T-cell (primary cell): ENCODE measurements at regions not wholly inside any gene's neighbourhood (a gene's known extent, or its start where the extent isn't known, plus 50 kb on each side); places are given as distances from the start of the nearest gene placed in this dataset.
"Not testable (repeated sequence)": the region's sequence is repeated elsewhere in the genome, so short reads cannot be mapped to it uniquely, and the experiment has no call there.

Source experiments
- ATAC-seq, 4 experiments: fragments of 200-7000 bp in 3 of 4; fragments of 150-1000 bp in 1 of 4; cut with Tn5 transposase; replicated peaks in 1 of 4; 1 replicate in 3 of 4; 2 replicates in 1 of 4; pipeline ENCODE4 v1.10.0; 2021; ENCODE audit warnings: moderate library complexity in 3 of 4, mild to moderate bottlenecking in 2 of 4, moderate number of reproducible peaks in 1 of 4
- CTCF ChIA-PET, 2 donors: fragments of 300-600 bp; sonication (Branson Sonifier 250); formaldehyde crosslinking; loops; one replicate each; lab custom pipeline; 2022; ENCODE audit warnings: antibody characterized with exemption in 2 of 2; lab: Charles Lee
- POLR2A ChIA-PET, 2 donors: fragments of 300-600 bp; sonication (Branson Sonifier 250); formaldehyde crosslinking; loops; one replicate each; lab custom pipeline; 2022; ENCODE audit warnings: antibody characterized with exemption in 2 of 2; lab: Charles Lee
- DNase-seq, 35 experiments: peaks; one replicate each; pipeline versions ENCODE4 v3.0.0 to v3.0.0-alpha.2; 2013 to 2023
- H3K27ac ChIP-seq: one replicate; pipeline ENCODE4 v1.5.1; 2013; ENCODE audit warnings: low read length
- H3K27me3 ChIP-seq, 2 experiments: replicated peaks in 1 of 2; 1 replicate in 1 of 2; 2 replicates in 1 of 2; pipeline versions ENCODE4 v1.6.1 to v1.7.0; 2013; ENCODE audit warnings: low read length in 1 of 2, mixed read lengths in 1 of 2; ENCODE audit not compliant: control insufficient read depth in 2 of 2, insufficient read depth in 2 of 2; ENCODE audit errors: extremely low read depth in 1 of 2
- H3K36me3 ChIP-seq, 2 donors: 1 replicate in 1 of 2; 2 replicates in 1 of 2; pipeline versions ENCODE4 v1.6.1 to v1.7.0; 2013; ENCODE audit warnings: low read length in 1 of 2; ENCODE audit not compliant: control insufficient read depth in 2 of 2, insufficient read depth in 1 of 2; ENCODE audit errors: extremely low read depth in 1 of 2
- H3K4me1 ChIP-seq, 2 experiments: 1 replicate in 1 of 2; 2 replicates in 1 of 2; pipeline versions ENCODE4 v1.6.1 to v1.7.0; 2013; ENCODE audit warnings: low read length in 2 of 2, mixed read lengths in 1 of 2; ENCODE audit not compliant: insufficient read depth in 2 of 2, control insufficient read depth in 1 of 2; ENCODE audit errors: extremely low read depth in 1 of 2
- H3K4me3 ChIP-seq, 2 donors: 1 replicate in 1 of 2; 2 replicates in 1 of 2; pipeline versions ENCODE4 v1.5.1 to v1.7.0; 2013; ENCODE audit warnings: mild to moderate bottlenecking in 2 of 2, low read length in 1 of 2, moderate library complexity in 1 of 2; ENCODE audit not compliant: control insufficient read depth in 1 of 2; ENCODE audit errors: extremely low read depth in 1 of 2
- H3K9me3 ChIP-seq: 2 replicates; pipeline ENCODE4 v1.7.0; 2013
- H3K27ac Mint-ChIP-seq, 2 donors: one replicate each; pipeline ENCODE4 v1.8.0; 2020 to 2021; ENCODE audit warnings: mild to moderate bottlenecking in 2 of 2, mixed read lengths in 2 of 2
- H3K27me3 Mint-ChIP-seq, 2 donors: one replicate each; pipeline ENCODE4 v1.8.0; 2021 to 2022; ENCODE audit warnings: mixed read lengths in 2 of 2
- H3K36me3 Mint-ChIP-seq: one replicate; pipeline ENCODE4 v1.8.0; 2021; ENCODE audit warnings: mixed read lengths
- H3K4me1 Mint-ChIP-seq, 3 donors: one replicate each; pipeline ENCODE4 v1.8.0; 2020 to 2022; ENCODE audit warnings: mixed read lengths in 3 of 3, mild to moderate bottlenecking in 1 of 3
- H3K4me3 Mint-ChIP-seq, 3 donors: one replicate each; pipeline ENCODE4 v1.8.0; 2020 to 2022; ENCODE audit warnings: mild to moderate bottlenecking in 3 of 3, mixed read lengths in 3 of 3, moderate library complexity in 3 of 3
- H3K9me3 Mint-ChIP-seq, 3 donors: one replicate each; pipeline ENCODE4 v1.8.0; 2020 to 2022; ENCODE audit warnings: mixed read lengths in 3 of 3
- WGBS: methylation state at CpG from one replicate; pipeline ENCODE4 v1.1.5; 2013; ENCODE audit warnings: missing lambda C conversion rate; ENCODE audit not compliant: insufficient coverage; 5-methylcytosine and 5-hydroxymethylcytosine counted together

DNA sequence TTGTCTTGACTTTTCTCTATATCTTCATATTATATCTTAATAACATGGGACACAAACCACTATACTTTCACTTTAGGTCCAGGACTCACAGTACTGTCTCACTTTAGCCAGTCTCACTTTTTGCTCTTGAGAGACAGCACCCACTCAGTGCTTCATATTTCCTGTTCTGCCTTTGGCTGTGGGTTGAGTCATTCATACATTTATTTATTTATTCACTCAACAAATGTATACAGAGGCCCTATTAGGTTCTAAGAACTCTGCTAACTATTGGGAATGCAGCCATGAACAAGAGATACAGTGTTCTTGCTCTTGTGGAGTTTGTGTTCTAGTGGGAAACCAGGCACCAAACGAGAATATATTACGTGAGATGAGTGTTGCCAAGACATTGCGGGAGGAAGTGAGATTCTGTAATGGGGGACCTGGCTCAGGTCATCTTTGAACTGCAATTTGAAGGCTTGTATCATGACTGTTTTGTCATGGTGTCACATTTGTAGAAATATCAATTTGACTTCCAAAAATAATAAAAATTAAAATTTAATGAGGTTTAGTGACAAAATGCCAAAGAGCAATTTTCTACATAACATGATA is 190.1 kb downstream of the SDHAF3 start:
- no peak for ATAC-seq
- POLR2A ChIA-PET, result no interaction called here
- Mint-ChIP-seq H3K9me3 (peaks cover 3 to 12% (median 8%) of the 10 kb centered on the region in 3 donors), H3K36me3 (no peaks in the 10 kb centered on the region), H3K4me1 (no peaks in the 10 kb centered on the region), H3K27me3 (peaks cover 0 to 5% of the 10 kb centered on the region in 2 donors), H3K4me3 (no peak overlapping the region), H3K27ac (no peak overlapping the region)
- 67% methylated on average over 1 of the region's 3 CpGs for WGBS
- Histone ChIP-seq H3K4me1 (no peaks in the 10 kb centered on the region), H3K27me3 (no peaks in the 10 kb centered on the region), H3K36me3 (no peaks in the 10 kb centered on the region), H3K4me3 (no peak overlapping the region), H3K27ac (no peak overlapping the region), H3K9me3 (no peaks in the 10 kb centered on the region)
- DNase-seq, result no peak
- CTCF ChIA-PET, result no interaction called here

GRCh38 chr7:97313900-97314299 is 196.4 kb downstream of the SDHAF3 start:
- ChIA-PET CTCF (no interaction called here), POLR2A (no interaction called here)
- no peaks in the 10 kb centered on the region for H3K36me3 ChIP-seq
- H3K9me3 ChIP-seq, result no peaks in the 10 kb centered on the region
- ATAC-seq, result no peak
- peaks cover 0 to 14% (median 8%) of the 10 kb centered on the region in 3 donors for H3K9me3 Mint-ChIP-seq
- no peaks in the 10 kb centered on the region for H3K4me1 Mint-ChIP-seq
- no peaks in the 10 kb centered on the region for H3K27me3 ChIP-seq
- H3K4me1 ChIP-seq, result no peaks in the 10 kb centered on the region
- H3K36me3 Mint-ChIP-seq, result no peaks in the 10 kb centered on the region
- no peaks in the 10 kb centered on the region for H3K27me3 Mint-ChIP-seq
- no peak overlapping the region for H3K27ac Mint-ChIP-seq
- no CpG with 5 or more reads among the region's 4 CpGs for WGBS
- no peak for DNase-seq
- H3K4me3 Mint-ChIP-seq, result no peak overlapping the region
- H3K4me3 ChIP-seq, result no peak overlapping the region
- H3K27ac ChIP-seq, result no peak overlapping the region

DNA sequence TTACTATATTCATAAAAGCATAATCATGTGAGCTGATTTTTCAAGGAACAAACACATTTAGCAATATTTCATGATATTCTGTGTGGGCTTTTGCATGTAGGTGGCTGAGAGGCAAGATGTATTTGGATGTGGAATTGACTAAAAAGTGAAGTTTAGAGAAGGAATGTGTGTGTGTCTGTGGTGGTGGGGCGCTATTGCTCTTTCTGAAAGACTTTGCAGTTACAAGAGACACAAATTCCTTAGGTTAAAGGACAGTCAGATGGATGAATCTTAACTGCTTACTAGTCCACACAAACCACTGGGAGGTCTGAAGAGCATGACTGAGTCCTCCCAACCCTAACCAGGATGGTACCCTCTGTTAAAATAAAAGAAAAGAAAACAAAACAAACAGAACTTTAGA is 200.1 kb downstream of the SDHAF3 start:
- DNase-seq (no peak), ATAC-seq (no peak)
- ChIA-PET POLR2A (no interaction called here), CTCF (no interaction called here)
- peaks cover 0 to 7% (median 0%) of the 10 kb centered on the region in 3 donors for H3K9me3 Mint-ChIP-seq
- Histone ChIP-seq H3K27me3 (no peaks in the 10 kb centered on the region), H3K36me3 (no peaks in the 10 kb centered on the region), H3K4me1 (no peaks in the 10 kb centered on the region), H3K27ac (no peak overlapping the region), H3K4me3 (no peak overlapping the region), H3K9me3 (no peaks in the 10 kb centered on the region)
- no CpG with 5 or more reads among the region's 1 CpG for WGBS
- no peak overlapping the region for H3K27ac Mint-ChIP-seq
- no peaks in the 10 kb centered on the region for H3K36me3 Mint-ChIP-seq
- H3K4me3 Mint-ChIP-seq, result no peak overlapping the region
- H3K27me3 Mint-ChIP-seq, result no peaks in the 10 kb centered on the region
- no peaks in the 10 kb centered on the region for H3K4me1 Mint-ChIP-seq

DNA sequence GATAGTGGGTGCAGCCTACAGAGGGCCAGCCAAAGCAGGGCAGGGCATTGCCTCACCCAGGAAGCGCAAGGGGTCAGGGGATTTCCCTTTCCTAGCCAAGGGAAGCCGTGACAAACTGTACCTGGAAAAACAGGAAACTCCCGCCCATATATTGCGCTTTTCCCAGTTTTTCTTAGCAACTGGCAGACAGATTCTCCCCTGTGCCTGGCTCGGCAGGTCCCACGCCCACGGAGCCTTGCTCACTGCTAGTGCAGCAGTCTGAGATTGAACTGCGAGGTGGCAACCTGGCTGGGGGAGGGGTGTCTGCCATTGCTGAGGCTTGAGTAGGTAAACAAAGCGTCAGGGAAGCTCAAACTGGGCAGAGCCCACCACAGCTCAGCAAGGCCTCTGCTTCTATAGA is 212.4 kb downstream of the SDHAF3 start:
- H3K4me3 Mint-ChIP-seq, H3K9me3 Mint-ChIP-seq, CTCF ChIA-PET, H3K27me3 ChIP-seq, H3K4me1 Mint-ChIP-seq, H3K9me3 ChIP-seq, DNase-seq, H3K27ac ChIP-seq, H3K4me1 ChIP-seq, POLR2A ChIA-PET, H3K4me3 ChIP-seq, H3K27me3 Mint-ChIP-seq, H3K27ac Mint-ChIP-seq, ATAC-seq, H3K36me3 ChIP-seq, H3K36me3 Mint-ChIP-seq: not testable (repeated sequence)
- 79% methylated on average over 8 of the region's 9 CpGs for WGBS

DNA sequence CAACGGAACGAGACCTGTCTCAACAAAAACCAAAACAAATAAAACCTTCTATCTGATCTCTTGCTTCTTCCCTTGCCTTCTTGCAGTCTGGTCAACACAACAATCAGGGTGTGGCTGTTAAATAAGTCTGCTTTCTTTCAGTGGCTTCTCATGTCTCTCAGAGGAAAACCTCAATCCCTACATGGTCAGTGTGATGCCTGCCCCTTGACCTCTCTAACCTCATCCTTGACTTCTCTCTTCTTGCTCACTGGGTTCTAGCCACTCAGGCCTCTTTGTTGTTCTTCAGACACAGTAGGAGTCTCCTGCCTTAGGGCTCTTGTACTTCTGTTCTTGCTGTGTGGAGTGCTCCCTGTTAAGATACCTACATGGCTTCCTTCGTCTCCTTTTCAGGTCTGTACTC is 220.4 kb downstream of the SDHAF3 start:
- Histone ChIP-seq H3K36me3 (no peaks in the 10 kb centered on the region), H3K27me3 (no peaks in the 10 kb centered on the region), H3K27ac (no peak overlapping the region), H3K4me3 (no peak overlapping the region), H3K4me1 (no peaks in the 10 kb centered on the region), H3K9me3 (peaks cover 2% of the 10 kb centered on the region)
- H3K4me3 Mint-ChIP-seq, result no peak overlapping the region
- ATAC-seq (no peak), DNase-seq (no peak)
- no peaks in the 10 kb centered on the region for H3K4me1 Mint-ChIP-seq
- peaks cover 0 to 4% (median 4%) of the 10 kb centered on the region in 3 donors for H3K9me3 Mint-ChIP-seq
- POLR2A ChIA-PET, result no interaction called here
- no peaks in the 10 kb centered on the region for H3K27me3 Mint-ChIP-seq
- WGBS, result no CpG with 5 or more reads among the region's 3 CpGs
- H3K27ac Mint-ChIP-seq, result no peak overlapping the region
- no peaks in the 10 kb centered on the region for H3K36me3 Mint-ChIP-seq
- CTCF ChIA-PET, result no interaction called here

- ChIA-PET POLR2A (no interaction called here), CTCF (no interaction called here)
- Mint-ChIP-seq H3K9me3 (peaks cover 0 to 8% (median 4%) of the 10 kb centered on the region in 3 donors), H3K36me3 (no peaks in the 10 kb centered on the region), H3K27ac (no peak overlapping the region), H3K27me3 (peaks cover 0 to 3% of the 10 kb centered on the region in 2 donors), H3K4me1 (no peaks in the 10 kb centered on the region), H3K4me3 (no peak overlapping the region)
- Histone ChIP-seq H3K9me3 (peaks cover 2% of the 10 kb centered on the region), H3K27ac (no peak overlapping the region), H3K36me3 (no peaks in the 10 kb centered on the region), H3K4me1 (no peaks in the 10 kb centered on the region), H3K4me3 (no peak overlapping the region), H3K27me3 (no peaks in the 10 kb centered on the region)
- ATAC-seq, result no peak
- DNase-seq, result no peak
- no CpG with 5 or more reads among the region's 3 CpGs for WGBS
Measured at GRCh38 chr7:97342512-97342911, 225.0 kb downstream of the SDHAF3 start.

GRCh38 chr7:97346349-97346748 is 228.9 kb downstream of the SDHAF3 start:
- no peaks in the 10 kb centered on the region for H3K36me3 Mint-ChIP-seq
- no peaks in the 10 kb centered on the region for H3K4me1 Mint-ChIP-seq
- H3K27ac Mint-ChIP-seq, result no peak overlapping the region
- Histone ChIP-seq H3K36me3 (no peaks in the 10 kb centered on the region), H3K27ac (no peak overlapping the region), H3K9me3 (no peaks in the 10 kb centered on the region), H3K27me3 (no peaks in the 10 kb centered on the region), H3K4me3 (no peak overlapping the region), H3K4me1 (no peaks in the 10 kb centered on the region)
- CTCF ChIA-PET, result no interaction called here
- H3K4me3 Mint-ChIP-seq, result no peak overlapping the region
- ATAC-seq (no peak), DNase-seq (no peak)
- peaks cover 3 to 13% (median 7%) of the 10 kb centered on the region in 3 donors for H3K9me3 Mint-ChIP-seq
- POLR2A ChIA-PET, result no interaction called here
- WGBS, result 60% methylated on average over 1 of the region's 2 CpGs
- peaks cover 0 to 3% of the 10 kb centered on the region in 2 donors for H3K27me3 Mint-ChIP-seq
